ENCODE measurements at regions not wholly inside any gene's neighbourhood (a gene's known extent, or its start where the extent isn't known, plus 50 kb on each side); places are given as distances from the start of the nearest gene placed in this dataset.
"Not testable (repeated sequence)": the region's sequence is repeated elsewhere in the genome, so short reads cannot be mapped to it uniquely, and the experiment has no call there.

GRCh38 chr2:111464367-111464766 lies 343.7 kb downstream of the BCL2L11 start:
- not testable (repeated sequence) for TF ChIP-seq CTCF, POLR2A (IDR thresholded peaks at IDR 0.05)

Data from esophagus squamous epithelium (tissue), 4 donors.